ENCODE measurements at regions not wholly inside any gene's neighbourhood (a gene's known extent, or its start where the extent isn't known, plus 50 kb on each side); places are given as distances from the start of the nearest gene placed in this dataset.

- TF ChIP-seq, protein P1, sequence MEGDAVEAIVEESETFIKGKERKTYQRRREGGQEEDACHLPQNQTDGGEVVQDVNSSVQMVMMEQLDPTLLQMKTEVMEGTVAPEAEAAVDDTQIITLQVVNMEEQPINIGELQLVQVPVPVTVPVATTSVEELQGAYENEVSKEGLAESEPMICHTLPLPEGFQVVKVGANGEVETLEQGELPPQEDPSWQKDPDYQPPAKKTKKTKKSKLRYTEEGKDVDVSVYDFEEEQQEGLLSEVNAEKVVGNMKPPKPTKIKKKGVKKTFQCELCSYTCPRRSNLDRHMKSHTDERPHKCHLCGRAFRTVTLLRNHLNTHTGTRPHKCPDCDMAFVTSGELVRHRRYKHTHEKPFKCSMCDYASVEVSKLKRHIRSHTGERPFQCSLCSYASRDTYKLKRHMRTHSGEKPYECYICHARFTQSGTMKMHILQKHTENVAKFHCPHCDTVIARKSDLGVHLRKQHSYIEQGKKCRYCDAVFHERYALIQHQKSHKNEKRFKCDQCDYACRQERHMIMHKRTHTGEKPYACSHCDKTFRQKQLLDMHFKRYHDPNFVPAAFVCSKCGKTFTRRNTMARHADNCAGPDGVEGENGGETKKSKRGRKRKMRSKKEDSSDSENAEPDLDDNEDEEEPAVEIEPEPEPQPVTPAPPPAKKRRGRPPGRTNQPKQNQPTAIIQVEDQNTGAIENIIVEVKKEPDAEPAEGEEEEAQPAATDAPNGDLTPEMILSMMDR (IDR thresholded peaks at IDR 0.05; ENCODE audit: insufficient read depth, low read depth, low read length): no peak
- no peak for TF ChIP-seq EZH2 (IDR thresholded peaks at IDR 0.05; ENCODE audit: insufficient read depth, low read length)
Measured at GRCh38 chr7:17661982-17662585, 278.2 kb downstream of the SNX13 start.

All from astrocyte (in vitro differentiated cells and primary cell).